GM21717 (cell line): ENCODE measurements at regions not wholly inside any gene's neighbourhood (a gene's known extent, or its start where the extent isn't known, plus 50 kb on each side); places are given as distances from the start of the nearest gene placed in this dataset.
"Not testable (repeated sequence)": the region's sequence is repeated elsewhere in the genome, so short reads cannot be mapped to it uniquely, and the experiment has no call there.

Experiments
- ATAC-seq: cut with Tn5 transposase; IDR thresholded peaks from one replicate; pipeline ENCODE4 v1.9.1; 2021; ENCODE audit warnings: mild to moderate bottlenecking, moderate library complexity; ENCODE audit not compliant: unreplicated experiment

GRCh38 chr20:40848526-40848925 lies 159.5 kb upstream of the MAFB start:
- ATAC-seq = no peak

- no peak for ATAC-seq
These were observed 160.4 kb upstream of the MAFB start for GRCh38 chr20:40849456-40849855.

- no peak for ATAC-seq
These were observed 162.0 kb upstream of the MAFB start for GRCh38 chr20:40851051-40851450.

DNA sequence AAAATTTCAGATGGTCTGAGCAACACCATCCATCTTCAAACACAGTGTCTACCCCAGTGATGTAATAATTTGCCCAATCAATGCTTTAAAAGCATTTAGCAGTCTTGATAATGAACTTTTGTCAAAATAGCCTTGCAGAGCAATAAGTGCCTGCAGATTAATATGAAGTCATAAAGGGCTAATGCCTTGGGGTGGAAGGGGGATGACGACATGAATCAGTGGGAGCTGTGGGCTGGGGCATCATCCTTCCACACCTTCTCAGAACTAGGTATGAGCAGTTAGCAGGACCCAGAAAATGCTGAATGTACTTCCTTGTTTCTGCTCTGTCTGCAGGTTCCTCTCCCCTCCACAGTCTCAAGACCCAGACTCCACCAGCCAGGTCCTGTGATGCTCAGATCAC lies 166.2 kb upstream of the MAFB start:
- no peak for ATAC-seq

DNA sequence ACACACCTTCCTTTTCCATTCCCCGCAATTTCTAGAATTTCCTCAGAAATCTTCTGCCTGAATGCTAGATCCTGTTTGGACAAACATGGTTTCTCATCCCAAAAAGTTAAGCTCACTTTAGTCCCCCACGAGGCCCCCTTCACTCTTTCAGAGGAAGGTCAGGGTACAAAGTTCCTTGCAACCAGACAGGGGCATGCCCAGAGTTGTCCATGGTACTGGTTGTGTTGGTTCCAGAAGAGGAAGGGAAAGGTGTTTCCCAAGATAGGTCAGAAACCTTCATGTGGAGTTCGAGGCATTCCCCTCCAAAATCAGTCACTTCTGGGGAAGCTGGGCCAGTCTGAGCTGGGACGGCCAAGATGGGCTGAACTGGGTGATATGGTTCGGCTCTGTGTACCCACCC lies 167.6 kb upstream of the MAFB start:
- ATAC-seq = no peak

DNA sequence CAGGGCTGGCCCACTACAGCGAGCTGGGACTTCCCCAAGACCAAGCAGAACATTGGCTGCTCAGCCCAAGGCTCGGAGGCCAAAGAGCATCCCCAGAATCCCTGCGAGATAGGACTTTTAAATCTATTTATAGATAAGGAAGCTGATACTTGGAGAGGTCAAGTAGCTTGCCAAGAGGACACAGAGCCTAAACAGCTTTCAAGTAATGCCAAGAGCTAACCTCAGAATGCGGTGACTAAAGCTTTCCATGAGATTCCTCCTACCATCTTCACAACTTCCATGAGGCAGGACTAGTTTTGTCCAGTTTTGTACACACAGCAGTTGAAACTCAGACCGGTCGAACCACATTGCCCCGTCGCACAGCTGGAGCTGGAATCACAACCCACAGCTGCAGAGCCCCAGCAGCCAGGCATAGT lies 168.1 kb upstream of the TOP1 start:
- ATAC-seq = no peak

DNA sequence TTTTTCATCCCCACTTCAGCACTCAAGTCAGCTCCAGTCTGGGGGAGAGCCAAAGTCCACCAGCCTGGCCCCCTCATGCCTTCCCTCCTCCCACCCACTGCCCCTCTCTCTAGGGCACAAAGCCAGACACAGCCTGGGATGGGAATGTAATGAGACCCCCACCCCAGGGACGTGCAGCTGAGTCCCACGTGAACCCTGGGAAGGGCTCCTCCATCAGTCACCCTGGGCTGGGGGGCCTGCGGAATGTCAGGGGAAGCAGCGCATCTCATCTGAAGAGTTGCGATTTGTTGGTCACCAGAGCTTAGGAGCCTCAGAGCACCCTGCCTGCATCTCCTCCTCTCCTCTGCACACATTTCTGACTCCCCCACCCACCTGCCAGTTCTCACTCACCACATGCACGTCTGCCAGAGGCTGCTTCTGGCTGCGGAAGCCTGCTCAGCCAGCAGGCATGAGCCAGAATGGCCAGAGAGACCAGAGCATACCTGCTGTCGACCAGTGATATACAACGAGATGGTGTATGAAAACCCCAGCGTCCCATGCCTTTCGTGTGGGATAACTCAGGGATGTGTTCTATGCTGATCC lies 167.1 kb upstream of the TOP1 start:
- no peak for ATAC-seq

GRCh38 chr20:40863355-40863919 lies 165.2 kb upstream of the TOP1 start:
- ATAC-seq = no peak

- ATAC-seq = no peak
These were observed 164.2 kb upstream of the TOP1 start for GRCh38 chr20:40864470-40864869.

DNA sequence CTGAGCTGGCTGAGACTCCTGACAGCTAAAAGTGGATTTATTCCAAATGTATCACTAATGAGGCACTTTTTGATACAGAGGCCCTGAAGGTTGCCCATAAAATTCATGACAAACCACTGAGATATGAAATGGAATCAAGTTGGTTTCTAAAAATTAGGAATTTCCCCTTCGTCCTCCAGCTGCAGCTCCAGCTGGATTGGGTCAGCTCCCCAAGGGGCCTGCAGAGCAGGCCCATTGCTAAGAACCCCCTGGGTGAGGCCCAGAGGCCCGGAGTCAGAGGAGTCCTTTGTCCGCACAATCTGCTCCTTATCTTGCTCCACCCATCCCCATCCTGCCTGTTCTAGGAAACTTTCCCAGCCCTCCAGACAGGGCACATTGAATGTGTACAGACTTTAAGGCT lies 163.5 kb upstream of the TOP1 start:
- no peak for ATAC-seq

DNA sequence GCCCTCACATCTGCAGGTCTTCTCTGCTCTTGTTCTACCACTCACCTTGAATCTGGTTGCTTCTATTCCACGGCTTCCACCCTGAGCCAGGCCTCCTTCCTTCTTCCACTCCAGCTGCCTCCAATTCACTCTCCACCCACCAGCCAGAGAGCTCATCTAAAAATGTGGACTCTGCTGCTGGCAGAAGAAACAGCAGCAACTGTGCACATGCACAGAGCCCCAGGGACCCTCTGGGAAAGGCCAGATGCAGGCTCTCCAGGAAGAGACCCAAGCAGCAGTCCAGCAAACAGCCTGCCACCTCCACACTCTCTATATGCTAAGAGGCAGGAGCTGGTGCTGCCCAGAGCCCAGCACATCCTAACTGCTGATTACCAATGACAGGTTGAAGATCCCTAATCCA lies 162.6 kb upstream of the TOP1 start:
- ATAC-seq = no peak

DNA sequence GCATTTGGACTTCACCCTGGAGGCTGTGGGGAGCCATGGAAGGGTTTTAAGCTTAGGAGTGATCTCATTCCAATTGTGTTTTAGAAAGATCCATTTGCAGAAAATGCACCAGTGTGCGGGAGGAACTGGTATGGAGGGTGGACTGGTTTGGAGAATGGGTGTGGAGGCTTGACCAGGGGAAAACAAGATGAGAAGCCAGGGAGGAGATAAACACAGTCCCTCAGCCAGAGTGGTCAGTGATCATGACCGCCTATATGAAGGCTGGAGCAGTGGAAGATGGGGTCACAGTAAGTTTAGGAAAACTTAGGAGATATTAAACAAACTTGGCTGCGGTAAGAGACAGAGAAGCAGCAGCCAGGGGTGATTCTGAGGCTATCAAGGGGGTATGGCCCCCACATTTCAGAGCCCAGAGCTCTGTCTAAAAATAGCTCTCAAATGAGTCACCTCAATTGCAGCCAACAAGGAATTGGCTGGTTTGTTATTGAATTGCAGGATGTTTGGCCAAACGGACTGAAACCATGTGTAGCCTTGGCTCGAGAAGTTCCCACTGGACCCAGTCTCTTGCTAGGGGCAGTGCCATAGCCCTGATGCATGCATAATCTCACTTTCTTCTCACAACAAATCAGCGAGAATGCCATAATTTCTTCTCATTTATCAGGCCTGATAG lies 159.9 kb upstream of the TOP1 start:
- ATAC-seq = no peak

GRCh38 chr20:40869218-40870147 lies 159.1 kb upstream of the TOP1 start:
- ATAC-seq = no peak

DNA sequence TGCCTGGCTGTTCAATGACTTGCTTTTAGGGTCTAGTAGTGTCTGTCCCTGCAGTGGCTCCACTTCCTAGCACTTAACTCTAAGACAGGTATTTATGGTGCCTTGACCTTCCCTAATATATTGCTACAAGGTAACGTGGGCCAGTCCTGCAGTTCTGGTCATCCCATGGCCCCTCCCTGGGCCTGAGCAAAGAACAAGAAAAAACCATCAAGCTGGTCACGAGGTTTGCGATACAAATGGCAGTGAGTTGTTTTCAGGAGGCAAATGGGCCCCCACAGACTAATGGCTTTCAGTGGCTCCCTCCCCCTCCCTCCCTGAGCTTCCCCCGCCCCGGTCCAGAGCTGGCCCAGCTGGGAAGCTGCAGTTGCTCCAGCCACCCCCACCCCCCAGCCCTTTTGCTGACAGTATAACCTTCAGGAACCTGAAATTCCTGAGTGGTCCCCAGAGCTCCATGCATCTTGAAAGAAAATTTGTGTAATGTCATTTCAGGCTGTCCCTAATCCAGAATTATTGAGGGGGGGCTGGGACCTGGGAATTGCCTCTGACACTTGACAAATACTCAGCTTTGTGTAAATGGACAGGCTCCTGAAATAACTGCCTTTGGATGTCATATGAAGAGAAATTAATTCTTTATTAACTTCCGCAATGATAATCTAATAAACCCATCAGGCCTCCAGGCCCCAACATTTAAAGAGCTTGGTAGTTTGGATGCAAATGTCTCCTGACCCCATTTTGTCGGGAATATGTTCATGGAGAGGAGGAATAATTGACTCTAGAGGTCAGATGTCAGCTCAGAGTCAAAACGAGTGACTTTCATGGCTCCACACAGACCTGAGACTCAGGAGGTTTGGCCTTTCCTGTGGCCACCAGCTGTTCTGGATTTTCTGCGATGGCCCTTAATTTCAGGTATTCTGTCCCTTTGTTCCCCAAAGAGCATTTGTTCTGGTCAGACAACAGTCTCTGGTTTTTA lies 153.2 kb upstream of the TOP1 start:
- no peak for ATAC-seq

GRCh38 chr20:40878099-40878498 lies 150.5 kb upstream of the TOP1 start:
- ATAC-seq = not testable (repeated sequence)

GRCh38 chr20:40880063-40880728 lies 148.4 kb upstream of the TOP1 start:
- ATAC-seq = no peak

DNA sequence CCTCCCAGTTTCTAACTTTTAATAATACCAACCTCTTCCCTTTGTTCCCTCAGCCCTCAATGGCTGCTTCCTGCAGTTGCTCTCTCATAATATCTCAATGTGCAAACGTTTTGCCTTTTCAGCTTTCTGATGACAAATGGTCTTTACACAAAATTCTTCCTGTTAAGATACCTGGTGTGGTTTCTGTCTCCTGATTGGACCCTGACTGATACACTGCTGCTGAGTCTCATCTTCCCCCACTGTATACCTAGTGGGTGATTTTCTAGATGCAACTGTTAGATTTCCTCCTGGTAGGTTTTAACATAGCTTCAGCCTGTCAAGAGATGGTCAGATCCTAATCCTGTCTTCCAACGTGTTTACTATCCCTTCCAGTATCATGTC lies 147.9 kb upstream of the TOP1 start:
- no peak for ATAC-seq

DNA sequence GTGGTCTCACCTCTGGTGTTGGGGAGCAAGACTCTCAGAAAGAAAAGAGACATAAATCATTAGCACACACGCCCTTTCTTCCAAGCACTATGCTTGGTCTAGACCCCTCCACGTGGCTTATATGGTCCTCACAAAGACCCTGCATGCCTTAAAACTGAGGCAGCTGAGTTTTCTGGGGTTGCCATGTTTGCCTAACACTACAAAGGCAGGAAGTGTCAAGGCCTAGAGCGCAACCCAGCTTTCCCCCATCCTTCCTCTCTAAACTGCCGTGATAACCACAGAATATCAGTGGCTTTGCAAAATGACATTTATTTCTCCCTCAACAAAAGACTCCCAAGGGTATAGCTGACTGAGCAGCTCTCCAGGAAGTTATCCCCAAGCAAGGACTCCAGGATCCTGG lies 146.5 kb upstream of the TOP1 start:
- no peak for ATAC-seq

DNA sequence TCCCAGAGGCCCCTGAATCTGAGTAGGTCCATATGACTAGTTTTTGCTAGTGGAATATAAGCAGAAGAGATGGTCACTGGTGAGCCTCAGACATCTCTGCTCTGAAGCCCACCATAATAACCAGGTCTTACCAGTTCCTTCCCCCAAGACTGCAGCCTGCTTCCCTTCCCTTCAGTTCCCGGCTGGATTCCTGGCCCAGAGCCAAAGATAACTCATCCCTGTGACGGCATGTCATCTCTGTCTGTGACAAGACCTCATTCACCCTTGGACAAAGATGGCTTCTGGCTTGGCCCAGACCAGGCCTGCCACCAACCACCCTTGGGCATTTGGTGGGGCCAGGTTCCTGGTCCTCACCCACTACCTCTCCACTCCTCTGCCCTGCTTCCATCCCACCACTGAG lies 145.5 kb upstream of the TOP1 start:
- no peak for ATAC-seq

GRCh38 chr20:40887105-40887504 lies 141.5 kb upstream of the TOP1 start:
- no peak for ATAC-seq
